ENCODE measurements at regions not wholly inside any gene's neighbourhood (a gene's known extent, or its start where the extent isn't known, plus 50 kb on each side); places are given as distances from the start of the nearest gene placed in this dataset.
"Not testable (repeated sequence)": the region's sequence is repeated elsewhere in the genome, so short reads cannot be mapped to it uniquely, and the experiment has no call there.

DNA sequence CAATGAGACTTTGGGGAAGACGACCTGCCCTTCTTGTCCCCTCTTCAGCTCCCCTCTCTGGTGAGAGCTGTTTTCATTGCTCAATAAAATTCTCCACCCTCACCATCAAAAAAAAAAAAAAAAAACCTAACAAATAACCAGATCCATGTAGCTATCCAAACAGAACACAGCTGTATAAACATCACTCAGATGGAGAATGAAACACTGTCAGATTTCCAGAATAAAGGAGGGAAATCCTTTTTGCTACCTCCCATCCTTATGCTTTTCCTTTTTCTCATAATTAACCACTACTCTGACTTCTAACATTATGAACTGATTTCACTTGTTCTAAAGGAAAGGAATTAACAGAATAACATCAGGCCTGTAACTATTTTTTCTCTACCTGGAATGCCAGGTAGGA lies 155.6 kb downstream of the PPP4R3C start:
- intact Hi-C loops (cut with DNase I) = no loop called here
- no peaks in the 10 kb centered on the region for H3K36me3 ChIP-seq
- H3K27me3 ChIP-seq = no peaks in the 10 kb centered on the region
- H3K4me1 ChIP-seq = no peaks in the 10 kb centered on the region
- ATAC-seq = no peak
- H3K4me3 ChIP-seq = no peak overlapping the region
- DNase-seq = no peak
- H3K9me3 ChIP-seq = no peaks in the 10 kb centered on the region
- no peak overlapping the region for H3K27ac ChIP-seq
- TF ChIP-seq, protein P1, sequence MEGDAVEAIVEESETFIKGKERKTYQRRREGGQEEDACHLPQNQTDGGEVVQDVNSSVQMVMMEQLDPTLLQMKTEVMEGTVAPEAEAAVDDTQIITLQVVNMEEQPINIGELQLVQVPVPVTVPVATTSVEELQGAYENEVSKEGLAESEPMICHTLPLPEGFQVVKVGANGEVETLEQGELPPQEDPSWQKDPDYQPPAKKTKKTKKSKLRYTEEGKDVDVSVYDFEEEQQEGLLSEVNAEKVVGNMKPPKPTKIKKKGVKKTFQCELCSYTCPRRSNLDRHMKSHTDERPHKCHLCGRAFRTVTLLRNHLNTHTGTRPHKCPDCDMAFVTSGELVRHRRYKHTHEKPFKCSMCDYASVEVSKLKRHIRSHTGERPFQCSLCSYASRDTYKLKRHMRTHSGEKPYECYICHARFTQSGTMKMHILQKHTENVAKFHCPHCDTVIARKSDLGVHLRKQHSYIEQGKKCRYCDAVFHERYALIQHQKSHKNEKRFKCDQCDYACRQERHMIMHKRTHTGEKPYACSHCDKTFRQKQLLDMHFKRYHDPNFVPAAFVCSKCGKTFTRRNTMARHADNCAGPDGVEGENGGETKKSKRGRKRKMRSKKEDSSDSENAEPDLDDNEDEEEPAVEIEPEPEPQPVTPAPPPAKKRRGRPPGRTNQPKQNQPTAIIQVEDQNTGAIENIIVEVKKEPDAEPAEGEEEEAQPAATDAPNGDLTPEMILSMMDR (IDR thresholded peaks at IDR 0.05) = no peak

DNA sequence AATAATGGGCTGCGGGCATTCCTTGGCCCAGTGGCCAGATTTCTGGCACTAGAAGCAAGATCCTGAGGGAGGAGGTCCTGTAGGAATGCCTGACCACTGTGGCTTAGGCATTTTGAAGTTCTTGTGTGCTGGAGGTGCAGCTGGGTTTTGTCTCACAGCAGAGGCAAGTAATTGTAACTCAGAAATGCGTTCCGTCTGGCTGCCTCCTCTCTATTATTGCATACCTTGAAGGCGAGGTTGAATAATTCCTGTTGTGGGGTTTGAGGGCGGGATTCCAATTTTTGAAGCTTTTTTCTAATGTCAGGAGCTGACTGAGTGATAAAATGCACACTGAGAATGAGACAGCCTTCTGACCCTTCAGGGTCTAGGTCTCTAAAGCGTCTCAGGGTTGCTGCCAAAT lies 170.6 kb downstream of the PPP4R3C start:
- H3K36me3 ChIP-seq; intact Hi-C loops (cut with DNase I); H3K27ac ChIP-seq; H3K4me3 ChIP-seq; H3K4me1 ChIP-seq; H3K9me3 ChIP-seq; ATAC-seq; H3K27me3 ChIP-seq; DNase-seq: not testable (repeated sequence)

DNA sequence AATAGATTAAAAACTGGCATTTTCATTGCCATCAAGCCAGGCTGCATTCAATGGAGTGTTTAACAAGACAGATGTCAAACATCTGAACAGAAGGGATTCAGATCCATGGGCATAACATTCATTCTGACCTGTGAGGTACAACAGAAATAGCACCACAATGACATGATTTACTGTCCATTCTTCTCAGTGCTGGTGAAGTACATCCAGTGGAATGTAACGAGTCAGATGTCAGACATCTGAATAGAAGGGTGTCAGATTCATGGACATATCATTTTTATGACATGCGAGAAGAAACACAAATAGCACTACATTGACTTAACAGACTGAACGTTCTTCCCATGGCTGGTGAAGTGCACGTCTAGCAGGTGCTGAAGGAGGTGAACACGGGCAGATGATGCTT lies 186.4 kb downstream of the PPP4R3C start:
- Histone ChIP-seq H3K36me3 (no peaks in the 10 kb centered on the region), H3K4me1 (no peaks in the 10 kb centered on the region), H3K9me3 (no peaks in the 10 kb centered on the region), H3K27me3 (no peaks in the 10 kb centered on the region), H3K27ac (no peak overlapping the region), H3K4me3 (no peak overlapping the region)
- DNase-seq = no peak
- intact Hi-C loops (cut with DNase I) = no loop called here
- no peak for ATAC-seq
- TF ChIP-seq, protein P1 (IDR thresholded peaks at IDR 0.05) = no peak

DNA sequence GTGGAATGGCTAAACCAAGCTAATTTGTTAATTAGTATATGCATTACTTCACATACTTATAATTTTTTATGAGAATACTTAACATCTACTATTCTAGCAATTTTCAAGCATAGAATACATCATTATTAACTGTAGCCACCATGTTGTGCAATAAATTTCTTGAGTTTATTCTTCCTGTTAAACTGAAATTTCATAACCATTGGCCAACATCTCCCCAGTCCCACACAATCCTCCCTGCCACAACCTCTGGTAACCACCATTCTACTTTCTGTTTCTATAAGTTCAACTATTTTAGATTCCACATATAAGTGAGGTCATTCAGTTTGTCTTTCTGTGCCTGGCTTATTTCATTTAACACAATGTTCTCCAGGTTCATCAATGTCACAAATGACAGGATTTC lies 208.5 kb downstream of the PPP4R3C start:
- H3K36me3 ChIP-seq = no peaks in the 10 kb centered on the region
- no peaks in the 10 kb centered on the region for H3K4me1 ChIP-seq
- H3K9me3 ChIP-seq = no peaks in the 10 kb centered on the region
- no peak for DNase-seq
- no peak for ATAC-seq
- intact Hi-C loops (cut with DNase I) = no loop called here
- no peak overlapping the region for H3K4me3 ChIP-seq
- TF ChIP-seq, protein P1 (IDR thresholded peaks at IDR 0.05) = no peak
- H3K27ac ChIP-seq = no peak overlapping the region
- no peaks in the 10 kb centered on the region for H3K27me3 ChIP-seq

DNA sequence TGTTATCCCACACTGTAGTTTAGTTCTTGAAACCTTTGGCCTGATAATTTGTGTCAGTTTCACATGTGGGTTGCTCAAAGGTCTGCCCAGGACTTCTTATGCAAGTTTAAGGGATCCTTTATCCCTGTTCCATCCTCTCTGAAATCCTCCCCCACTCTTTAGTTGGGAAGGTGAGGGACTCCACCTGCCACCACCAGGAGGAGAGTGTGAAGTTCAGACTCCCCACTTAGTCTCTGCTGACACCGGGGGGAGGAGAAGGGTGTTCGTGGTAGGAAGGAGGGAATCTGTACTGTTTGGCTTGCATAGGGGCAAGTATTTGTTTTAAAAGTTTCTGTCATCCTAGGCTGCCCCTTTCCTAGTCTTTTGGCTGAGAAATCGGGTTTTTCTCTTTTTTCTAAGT lies 211.8 kb downstream of the PPP4R3C start:
- H3K36me3 ChIP-seq = no peaks in the 10 kb centered on the region
- ATAC-seq (no peak), DNase-seq (no peak)
- H3K27ac ChIP-seq = no peak overlapping the region
- no peaks in the 10 kb centered on the region for H3K27me3 ChIP-seq
- H3K9me3 ChIP-seq = no peaks in the 10 kb centered on the region
- intact Hi-C loops (cut with DNase I) = no loop called here
- H3K4me3 ChIP-seq = no peak overlapping the region
- TF ChIP-seq, protein P1 (IDR thresholded peaks at IDR 0.05) = no peak
- no peaks in the 10 kb centered on the region for H3K4me1 ChIP-seq

DNA sequence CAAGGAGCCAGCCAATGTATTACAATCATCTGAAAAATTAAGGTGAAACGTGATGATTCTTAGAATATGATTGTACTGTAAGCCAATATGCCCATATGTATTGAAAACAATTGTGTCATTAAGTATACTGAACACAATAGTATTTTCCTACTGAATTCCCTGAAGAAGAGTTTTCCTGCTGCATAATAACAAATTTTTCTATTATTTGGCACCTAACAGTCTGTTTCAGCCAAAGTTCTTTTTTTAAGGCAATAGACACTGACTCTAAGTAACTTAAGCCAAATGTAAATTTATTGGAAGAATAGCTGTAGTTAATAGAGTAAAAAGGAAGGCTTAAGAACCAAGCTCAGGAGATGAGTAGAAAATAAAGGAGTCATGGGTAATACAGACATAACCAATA lies 220.6 kb downstream of the PPP4R3C start:
- TF ChIP-seq, protein P1 (IDR thresholded peaks at IDR 0.05) = no peak
- ATAC-seq = no peak
- H3K27me3 ChIP-seq = no peaks in the 10 kb centered on the region
- H3K9me3 ChIP-seq = peaks cover 0 to 13% of the 10 kb centered on the region in 2 donors
- no peak for DNase-seq
- H3K27ac ChIP-seq = no peak overlapping the region
- no peak overlapping the region for H3K4me3 ChIP-seq
- intact Hi-C loops (cut with DNase I) = no loop called here
- H3K4me1 ChIP-seq = no peaks in the 10 kb centered on the region
- no peaks in the 10 kb centered on the region for H3K36me3 ChIP-seq
